ENCODE measurements at regions not wholly inside any gene's neighbourhood (a gene's known extent, or its start where the extent isn't known, plus 50 kb on each side); places are given as distances from the start of the nearest gene placed in this dataset.

- TF ChIP-seq CTCF (IDR thresholded peaks at IDR 0.05; ENCODE audit: insufficient read depth, low read depth, low read length) (no peak), EZH2 (IDR thresholded peaks at IDR 0.05; ENCODE audit: insufficient read depth, low read length) (no peak)
These were observed 59.6 kb upstream of the CDH4 start for GRCh38 chr20:61192337-61192950.

All from astrocyte (in vitro differentiated cells and primary cell).